Suprapubic skin (tissue), 3 donors: ENCODE measurements at regions not wholly inside any gene's neighbourhood (a gene's known extent, or its start where the extent isn't known, plus 50 kb on each side); places are given as distances from the start of the nearest gene placed in this dataset.

Experiments
- POLR2A ChIP-seq, 2 donors: fragments of 450-650 bp; IDR thresholded peaks; one replicate each; pipeline ENCODE4 v1.6.1; 2017; ENCODE audit warnings: antibody characterized with exemption in 2 of 2, mild to moderate bottlenecking in 2 of 2, moderate library complexity in 2 of 2
- TF ChIP-seq, protein P1 (sequence below), 2 donors: fragments of 200-600 bp in 1 of 2; fragments of 450-650 bp in 1 of 2; sonication (generic) in 1 of 2; IDR thresholded peaks; one replicate each; pipeline ENCODE4 v1.5.1; 2016 to 2019; ENCODE audit warnings: antibody characterized with exemption in 2 of 2, mild to moderate bottlenecking in 1 of 2, moderate library complexity in 1 of 2

DNA sequence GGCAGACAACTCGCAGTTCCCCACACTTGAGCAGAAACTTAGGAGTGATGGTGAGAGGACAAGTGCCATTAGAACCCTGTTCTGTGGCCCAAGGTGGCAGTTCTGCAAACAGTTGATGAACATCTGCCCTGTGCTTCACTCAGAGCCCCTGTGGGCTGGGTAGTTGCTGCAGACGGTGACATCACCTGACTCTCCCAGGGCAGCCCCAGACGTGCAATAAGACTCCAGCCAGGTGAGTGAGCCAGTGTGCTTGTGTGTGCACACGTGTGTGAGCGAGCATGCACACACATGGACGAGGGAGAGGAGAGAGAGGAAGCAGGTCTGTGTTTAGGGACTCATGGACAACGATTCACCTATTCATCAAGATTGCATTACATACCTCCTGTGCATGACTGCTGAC, 136.0 kb upstream of the GLI2 start:
- no peak for TF ChIP-seq POLR2A (IDR thresholded peaks at IDR 0.05)
- TF ChIP-seq, protein P1, sequence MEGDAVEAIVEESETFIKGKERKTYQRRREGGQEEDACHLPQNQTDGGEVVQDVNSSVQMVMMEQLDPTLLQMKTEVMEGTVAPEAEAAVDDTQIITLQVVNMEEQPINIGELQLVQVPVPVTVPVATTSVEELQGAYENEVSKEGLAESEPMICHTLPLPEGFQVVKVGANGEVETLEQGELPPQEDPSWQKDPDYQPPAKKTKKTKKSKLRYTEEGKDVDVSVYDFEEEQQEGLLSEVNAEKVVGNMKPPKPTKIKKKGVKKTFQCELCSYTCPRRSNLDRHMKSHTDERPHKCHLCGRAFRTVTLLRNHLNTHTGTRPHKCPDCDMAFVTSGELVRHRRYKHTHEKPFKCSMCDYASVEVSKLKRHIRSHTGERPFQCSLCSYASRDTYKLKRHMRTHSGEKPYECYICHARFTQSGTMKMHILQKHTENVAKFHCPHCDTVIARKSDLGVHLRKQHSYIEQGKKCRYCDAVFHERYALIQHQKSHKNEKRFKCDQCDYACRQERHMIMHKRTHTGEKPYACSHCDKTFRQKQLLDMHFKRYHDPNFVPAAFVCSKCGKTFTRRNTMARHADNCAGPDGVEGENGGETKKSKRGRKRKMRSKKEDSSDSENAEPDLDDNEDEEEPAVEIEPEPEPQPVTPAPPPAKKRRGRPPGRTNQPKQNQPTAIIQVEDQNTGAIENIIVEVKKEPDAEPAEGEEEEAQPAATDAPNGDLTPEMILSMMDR (IDR thresholded peaks at IDR 0.05), result no peak
